Mesenchymal stem cell (in vitro differentiated cells and primary cell): ENCODE measurements at regions not wholly inside any gene's neighbourhood (a gene's known extent, or its start where the extent isn't known, plus 50 kb on each side); places are given as distances from the start of the nearest gene placed in this dataset.
"Not testable (repeated sequence)": the region's sequence is repeated elsewhere in the genome, so short reads cannot be mapped to it uniquely, and the experiment has no call there.

Experiments used
- DNase-seq: peaks from one replicate; pipeline ENCODE4 v3.0.0-alpha.2; 2013
- H2AFZ ChIP-seq: one replicate; pipeline ENCODE4 v1.6.1; 2013; ENCODE audit warnings: low read depth, mild to moderate bottlenecking, control low read depth, inconsistent platforms, low read length, moderate library complexity
- H2AK5ac ChIP-seq: 2 replicates; pipeline ENCODE4 v1.6.1; 2013; ENCODE audit warnings: low read length, moderate library complexity, mild to moderate bottlenecking, inconsistent platforms; ENCODE audit not compliant: severe bottlenecking
- H2BK120ac ChIP-seq: one replicate; pipeline ENCODE4 v1.6.1; 2013; ENCODE audit warnings: low read depth, mild to moderate bottlenecking, inconsistent platforms, low read length, moderate library complexity
- H2BK12ac ChIP-seq, 2 experiments: one replicate each; pipeline ENCODE4 v1.6.1; 2013; ENCODE audit warnings: inconsistent platforms in 2 of 2, low read length in 2 of 2, mild to moderate bottlenecking in 2 of 2, moderate library complexity in 2 of 2, control low read depth in 1 of 2
- H2BK15ac ChIP-seq: one replicate; pipeline ENCODE4 v1.6.1; 2013; ENCODE audit warnings: mild to moderate bottlenecking, low read depth, inconsistent platforms; ENCODE audit not compliant: poor library complexity, severe bottlenecking
- H2BK5ac ChIP-seq: 2 replicates; pipeline ENCODE4 v1.6.1; 2013; ENCODE audit warnings: low read depth, mild to moderate bottlenecking, low read length, control low read depth, inconsistent platforms; ENCODE audit not compliant: poor library complexity, severe bottlenecking
- H3K14ac ChIP-seq, 2 experiments: one replicate each; pipeline ENCODE4 v1.6.1; 2013; ENCODE audit warnings: inconsistent platforms in 2 of 2, low read length in 2 of 2, control low read depth in 1 of 2, mild to moderate bottlenecking in 1 of 2, moderate library complexity in 1 of 2
- H3K18ac ChIP-seq, 2 experiments: one replicate each; pipeline ENCODE4 v1.6.1; 2013; ENCODE audit warnings: inconsistent platforms in 2 of 2, low read length in 2 of 2, control low read depth in 1 of 2, low read depth in 1 of 2, mild to moderate bottlenecking in 1 of 2
- H3K23ac ChIP-seq, 2 experiments: one replicate each; pipeline ENCODE4 v1.6.1; 2013; ENCODE audit warnings: inconsistent platforms in 2 of 2, low read length in 2 of 2, mild to moderate bottlenecking in 2 of 2, moderate library complexity in 2 of 2, control low read depth in 1 of 2
- H3K27ac ChIP-seq: 2 replicates; pipeline ENCODE4 v1.5.1; 2013; ENCODE audit warnings: mild to moderate bottlenecking, moderate library complexity, low read length, control low read depth, inconsistent platforms; ENCODE audit not compliant: poor library complexity, severe bottlenecking
- H3K27me3 ChIP-seq, 2 experiments: 2 replicates each; pipeline versions ENCODE4 v1.6.1 to v1.7.0; 2013; ENCODE audit warnings: low read length in 2 of 2, mild to moderate bottlenecking in 2 of 2, moderate library complexity in 2 of 2, control low read depth in 1 of 2, inconsistent platforms in 1 of 2; ENCODE audit not compliant: control insufficient read depth in 1 of 2, insufficient read depth in 1 of 2
- H3K36me3 ChIP-seq, 2 experiments: 2 replicates each; pipeline versions ENCODE4 v1.6.1 to v1.7.0; 2013; ENCODE audit warnings: low read length in 2 of 2, control low read depth in 1 of 2, inconsistent platforms in 1 of 2, low read depth in 1 of 2, mild to moderate bottlenecking in 1 of 2; ENCODE audit not compliant: insufficient read depth in 2 of 2, control insufficient read depth in 1 of 2
- H3K4ac ChIP-seq, 2 experiments: one replicate each; pipeline ENCODE4 v1.6.1; 2013; ENCODE audit warnings: inconsistent platforms in 2 of 2, low read length in 2 of 2, mild to moderate bottlenecking in 2 of 2, moderate library complexity in 2 of 2, control low read depth in 1 of 2, low read depth in 1 of 2
- H3K4me1 ChIP-seq: 2 replicates; pipeline ENCODE4 v1.6.1; 2013; ENCODE audit warnings: low read depth, low read length, control low read depth; ENCODE audit not compliant: control insufficient read depth, insufficient read depth
- H3K4me2 ChIP-seq: 2 replicates; pipeline ENCODE4 v1.6.1; 2013; ENCODE audit warnings: low read length, mild to moderate bottlenecking, inconsistent platforms; ENCODE audit not compliant: poor library complexity, severe bottlenecking
- H3K4me3 ChIP-seq, 2 experiments: 2 replicates each; pipeline versions ENCODE4 v1.5.1 to v1.7.0; 2013; ENCODE audit warnings: low read length in 2 of 2, mild to moderate bottlenecking in 2 of 2, control low read depth in 1 of 2, low read depth in 1 of 2; ENCODE audit not compliant: insufficient read depth in 1 of 2
- H3K79me1 ChIP-seq: replicated peaks from 2 replicates; pipeline ENCODE4 v1.6.1; 2013; ENCODE audit warnings: mild to moderate bottlenecking, control low read depth, low read length, inconsistent platforms; ENCODE audit not compliant: poor library complexity, severe bottlenecking
- H3K9ac ChIP-seq: 2 replicates; pipeline ENCODE4 v1.7.0; 2013; ENCODE audit warnings: mild to moderate bottlenecking, low read length, moderate library complexity
- H3K9me3 ChIP-seq: 2 replicates; pipeline ENCODE4 v1.7.0; 2013; ENCODE audit warnings: mild to moderate bottlenecking, low read length; ENCODE audit not compliant: control insufficient read depth
- H4K8ac ChIP-seq: one replicate; pipeline ENCODE4 v1.6.1; 2013; ENCODE audit warnings: inconsistent platforms, mild to moderate bottlenecking, low read length, moderate library complexity
- H4K91ac ChIP-seq: one replicate; pipeline ENCODE4 v1.6.1; 2013; ENCODE audit warnings: mild to moderate bottlenecking, low read length, inconsistent platforms
- WGBS: methylation state at CpG from one replicate; pipeline ENCODE4 v1.1.7; 2013; ENCODE audit warnings: mixed read lengths; 5-methylcytosine and 5-hydroxymethylcytosine counted together

DNA sequence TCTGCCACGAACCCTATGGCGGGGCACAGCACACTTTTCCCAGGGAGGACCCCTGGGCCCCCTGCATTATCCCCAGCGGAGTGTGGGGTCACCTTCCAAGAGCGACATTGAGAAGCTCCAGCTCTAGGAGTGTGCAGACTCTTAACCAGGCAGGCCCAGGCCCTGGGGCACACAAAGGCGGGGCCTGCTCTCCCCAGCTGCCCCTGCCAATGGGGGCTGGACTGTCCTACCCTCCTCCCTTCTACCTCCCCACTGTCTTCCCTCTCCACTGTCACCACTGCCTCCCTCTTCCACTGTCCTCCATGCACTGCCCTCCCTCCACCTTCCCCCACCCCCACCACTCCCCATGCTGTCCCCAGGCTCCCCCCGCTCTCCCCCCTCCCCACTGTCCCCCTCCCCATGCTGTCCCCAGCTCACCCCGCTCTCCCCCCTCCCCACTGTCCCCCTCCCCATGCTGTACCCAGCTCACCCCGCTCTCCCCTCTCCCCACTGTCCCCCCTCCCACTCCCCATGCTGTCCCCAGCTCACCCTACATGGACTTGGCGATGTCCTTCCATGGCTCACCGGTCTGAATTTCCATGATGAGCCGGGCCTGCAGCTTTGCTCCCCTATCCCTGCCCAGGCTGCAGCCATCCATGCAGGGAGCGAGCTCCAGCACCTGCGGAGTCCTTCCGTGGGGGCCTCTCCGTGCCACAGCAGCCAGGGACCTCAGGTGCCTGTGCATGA is 5483.6 kb upstream of the TPTE start:
- H3K4me1 ChIP-seq, H2AFZ ChIP-seq, H3K36me3 ChIP-seq, DNase-seq, H3K27ac ChIP-seq, H2BK15ac ChIP-seq, H2BK12ac ChIP-seq, H3K4ac ChIP-seq, H3K79me1 ChIP-seq, H2BK5ac ChIP-seq, H4K8ac ChIP-seq, H3K23ac ChIP-seq, H3K9ac ChIP-seq, H3K4me2 ChIP-seq, H4K91ac ChIP-seq, H3K18ac ChIP-seq, H3K4me3 ChIP-seq, H3K14ac ChIP-seq, H2BK120ac ChIP-seq, H2AK5ac ChIP-seq, H3K9me3 ChIP-seq, H3K27me3 ChIP-seq: not testable (repeated sequence)
- no CpG with 5 or more reads among the region's 15 CpGs for WGBS

DNA sequence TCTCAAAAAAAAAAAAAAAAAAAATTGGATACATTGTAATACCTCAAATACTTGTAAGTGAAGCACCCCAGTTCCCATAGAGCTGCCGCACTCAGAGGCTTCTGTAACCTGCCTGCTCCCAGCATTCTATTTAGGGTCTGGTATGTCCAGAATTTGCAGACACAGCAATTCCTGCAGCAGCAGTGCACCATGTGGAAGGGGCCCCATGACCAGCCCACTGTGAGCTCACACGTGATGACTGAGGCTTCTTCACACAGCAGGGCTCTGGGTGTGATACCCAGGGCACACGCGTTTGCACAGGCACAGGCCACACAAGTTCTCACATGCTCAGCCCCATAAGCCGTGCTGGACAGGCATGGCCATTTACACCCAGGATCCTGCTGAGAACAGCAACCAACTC is 5481.5 kb upstream of the TPTE start:
- H3K9me3 ChIP-seq, H3K27ac ChIP-seq, H3K27me3 ChIP-seq, H2AFZ ChIP-seq, H2BK5ac ChIP-seq, H3K23ac ChIP-seq, DNase-seq, H3K79me1 ChIP-seq, H4K8ac ChIP-seq, H3K4me2 ChIP-seq, H2BK15ac ChIP-seq, H3K14ac ChIP-seq, H2AK5ac ChIP-seq, H2BK12ac ChIP-seq, H2BK120ac ChIP-seq, H3K4me1 ChIP-seq, H3K36me3 ChIP-seq, H3K18ac ChIP-seq, H3K9ac ChIP-seq, H3K4me3 ChIP-seq, H4K91ac ChIP-seq, H3K4ac ChIP-seq: not testable (repeated sequence)
- WGBS: no CpG with 5 or more reads among the region's 5 CpGs

DNA sequence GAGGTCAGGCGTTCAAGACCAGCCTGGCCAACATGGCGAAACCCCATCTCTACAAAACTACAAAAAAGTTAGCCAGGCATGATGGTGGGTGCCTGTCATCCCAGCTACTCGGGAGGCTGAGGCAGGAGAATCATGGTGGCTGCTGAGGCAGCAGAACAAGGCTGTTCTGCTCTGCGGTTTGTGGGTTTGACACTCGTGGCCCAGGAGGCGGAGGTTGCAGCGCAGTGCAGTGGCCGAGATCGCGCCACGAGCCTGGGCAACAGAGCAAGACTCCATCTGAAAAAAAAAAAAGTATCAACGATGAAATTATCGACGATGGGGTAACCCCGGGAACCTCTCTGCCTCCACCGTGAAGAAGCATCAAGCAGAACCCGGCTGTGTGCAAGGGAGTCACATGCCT is 5478.8 kb upstream of the TPTE start:
- not testable (repeated sequence) for H2BK5ac ChIP-seq, H3K4me3 ChIP-seq, H3K4ac ChIP-seq, H2BK120ac ChIP-seq, H3K23ac ChIP-seq, DNase-seq, H3K27me3 ChIP-seq, H3K27ac ChIP-seq, H4K8ac ChIP-seq, H3K9me3 ChIP-seq, H3K14ac ChIP-seq, H2AFZ ChIP-seq, H3K4me1 ChIP-seq, H2BK12ac ChIP-seq, H2BK15ac ChIP-seq, H3K36me3 ChIP-seq, H3K4me2 ChIP-seq, H3K18ac ChIP-seq, H3K79me1 ChIP-seq, H3K9ac ChIP-seq, H4K91ac ChIP-seq, H2AK5ac ChIP-seq
- WGBS: no CpG with 5 or more reads among the region's 17 CpGs

GRCh38 chr21:5044812-5045211 is 5476.6 kb upstream of the TPTE start:
- H2BK12ac ChIP-seq, H3K27me3 ChIP-seq, H3K14ac ChIP-seq, DNase-seq, H4K8ac ChIP-seq, H3K79me1 ChIP-seq, H3K23ac ChIP-seq, H2BK120ac ChIP-seq, H2AFZ ChIP-seq, H3K4me2 ChIP-seq, H2BK5ac ChIP-seq, H3K4me3 ChIP-seq, H3K18ac ChIP-seq, H2BK15ac ChIP-seq, H3K9me3 ChIP-seq, H2AK5ac ChIP-seq, H3K4ac ChIP-seq, H4K91ac ChIP-seq, H3K27ac ChIP-seq, H3K36me3 ChIP-seq, H3K9ac ChIP-seq, H3K4me1 ChIP-seq: not testable (repeated sequence)
- WGBS: no CpG with 5 or more reads among the region's 7 CpGs
